GM03348 (cell line): ENCODE measurements at regions not wholly inside any gene's neighbourhood (a gene's known extent, or its start where the extent isn't known, plus 50 kb on each side); places are given as distances from the start of the nearest gene placed in this dataset.

ENCODE experiments used
- DNase-seq: peaks from one replicate; pipeline ENCODE4 v3.0.0; 2012; ENCODE audit warnings: low spot score

DNA sequence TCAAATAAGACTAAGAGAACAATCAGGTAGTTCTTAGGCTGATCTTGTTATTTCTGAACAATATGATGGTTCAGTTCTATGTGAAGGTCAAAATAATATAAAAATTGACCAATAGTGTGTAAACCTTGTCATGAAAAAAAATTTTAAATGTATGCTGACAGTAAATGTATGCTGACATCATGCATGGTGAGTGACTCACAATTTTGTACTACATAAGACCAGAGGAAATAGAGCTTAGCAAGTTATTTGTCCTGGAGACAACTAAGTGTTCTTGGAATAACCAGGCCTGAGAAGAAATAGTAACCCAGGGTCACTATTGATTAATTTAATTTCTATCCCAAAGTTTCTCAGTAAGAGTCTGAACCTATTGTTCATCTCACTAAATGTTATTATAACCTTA lies 182.2 kb upstream of the PCDH15 start:
- DNase-seq = no peak

DNA sequence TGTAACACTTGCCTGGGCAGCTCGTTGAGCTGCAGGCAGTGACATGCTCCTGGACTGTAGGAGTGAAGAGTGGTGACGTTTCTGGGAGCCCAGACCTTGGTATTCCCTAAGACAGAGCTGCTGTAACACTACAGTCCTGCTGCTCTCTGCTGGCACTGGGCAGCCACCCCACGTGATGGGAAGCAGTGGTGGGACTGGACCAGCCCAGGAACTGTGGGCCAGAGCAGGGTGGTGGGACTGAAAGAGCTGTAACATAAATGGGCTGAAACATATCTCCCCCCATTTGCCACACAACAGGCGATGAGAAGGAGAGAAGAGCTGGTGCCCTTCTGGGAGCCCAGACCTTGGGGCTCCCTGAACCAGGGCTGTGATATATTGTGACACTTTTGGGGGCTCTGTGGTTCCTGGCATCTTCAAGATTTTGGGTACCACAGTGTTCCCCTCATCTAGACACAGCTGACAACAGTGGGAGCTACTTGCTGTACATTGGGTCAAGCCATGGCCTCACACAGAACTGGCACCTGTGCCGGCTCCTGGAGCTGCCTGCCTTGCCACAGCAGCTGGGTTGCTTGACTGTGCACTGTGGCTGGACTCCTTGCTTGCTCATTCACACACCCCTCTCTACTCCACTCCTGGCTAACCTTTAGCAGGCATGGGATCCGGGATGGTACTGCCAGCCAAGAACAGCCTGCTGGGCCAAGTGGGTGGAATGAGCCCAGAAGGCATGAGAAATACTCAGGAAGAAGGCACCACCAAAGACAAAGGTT lies 161.3 kb upstream of the PCDH15 start:
- no peak for DNase-seq

DNA sequence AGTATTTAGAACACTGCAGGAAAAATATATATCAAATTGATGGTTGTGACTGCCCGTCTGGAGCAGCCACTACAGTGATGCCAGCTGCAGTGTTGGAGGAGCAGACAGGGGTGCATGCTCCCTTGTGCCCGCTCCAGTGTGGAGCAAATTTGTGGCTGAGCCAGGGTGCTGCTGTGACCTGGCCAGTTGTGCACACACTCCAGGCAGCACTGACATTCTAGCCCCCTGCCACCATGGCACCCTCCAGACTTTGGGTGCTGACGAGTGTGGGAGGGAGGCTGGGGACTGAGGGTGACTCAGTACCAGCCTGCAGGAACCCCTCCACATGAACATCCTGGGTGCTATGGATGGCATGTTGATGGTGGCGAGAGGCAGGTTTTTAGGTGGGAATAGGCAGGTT lies 160.0 kb upstream of the PCDH15 start:
- DNase-seq = no peak

DNA sequence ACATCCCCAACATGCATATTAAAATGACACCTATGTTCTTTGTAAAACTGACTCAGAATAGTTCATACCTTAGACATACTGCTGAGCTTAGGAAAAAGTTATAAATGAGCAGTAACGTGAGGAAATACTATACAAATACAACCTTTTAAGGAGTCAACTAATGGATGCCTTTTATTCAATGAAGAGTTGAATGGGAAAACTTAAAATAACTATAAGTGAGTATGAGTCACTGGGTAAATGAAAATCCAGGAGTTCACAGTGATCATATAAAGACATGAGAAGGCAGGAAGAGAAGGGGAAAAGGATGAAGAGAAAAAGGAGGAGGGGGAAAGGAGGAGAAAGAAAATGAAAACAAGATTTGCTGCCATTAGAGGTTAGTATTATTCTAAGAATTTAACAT lies 157.8 kb upstream of the PCDH15 start:
- no peak for DNase-seq

DNA sequence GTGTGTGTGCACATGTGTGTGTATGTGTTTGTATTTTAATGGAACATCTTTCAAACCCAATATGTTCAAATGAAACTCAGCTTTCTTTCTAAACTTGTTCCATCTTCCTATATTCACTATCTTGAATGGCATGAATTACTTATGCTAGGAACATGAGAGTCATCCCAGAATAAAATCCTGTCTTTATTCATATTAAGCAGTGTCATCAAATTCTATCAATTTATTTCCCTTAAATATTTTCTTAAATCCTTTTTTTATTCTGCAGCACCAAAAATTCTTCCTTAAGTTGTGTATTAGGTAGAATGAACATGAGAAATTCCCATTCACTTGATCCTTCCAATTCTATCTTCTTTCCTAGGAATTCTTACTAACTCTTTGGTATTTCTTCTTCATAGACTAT lies 146.6 kb upstream of the PCDH15 start:
- no peak for DNase-seq

DNA sequence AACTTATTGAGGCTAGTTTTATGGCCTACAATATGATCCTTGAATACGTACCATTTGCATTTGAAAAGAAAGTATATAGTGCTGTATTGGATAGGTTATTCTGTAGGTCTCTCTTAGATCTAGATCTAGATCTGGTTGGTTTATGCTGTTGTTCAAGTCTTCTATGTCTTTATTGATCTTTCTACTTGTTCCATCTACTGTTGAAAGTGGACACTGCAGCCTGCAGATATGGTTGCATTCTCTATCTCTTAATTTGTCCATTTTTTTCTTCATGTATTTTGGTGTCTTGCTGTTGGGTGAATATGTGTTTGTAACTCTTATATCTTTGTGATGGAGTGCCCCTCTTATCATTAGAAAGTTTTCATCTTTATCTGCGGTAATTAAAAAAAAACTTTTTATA lies 139.4 kb upstream of the PCDH15 start:
- no peak for DNase-seq

DNA sequence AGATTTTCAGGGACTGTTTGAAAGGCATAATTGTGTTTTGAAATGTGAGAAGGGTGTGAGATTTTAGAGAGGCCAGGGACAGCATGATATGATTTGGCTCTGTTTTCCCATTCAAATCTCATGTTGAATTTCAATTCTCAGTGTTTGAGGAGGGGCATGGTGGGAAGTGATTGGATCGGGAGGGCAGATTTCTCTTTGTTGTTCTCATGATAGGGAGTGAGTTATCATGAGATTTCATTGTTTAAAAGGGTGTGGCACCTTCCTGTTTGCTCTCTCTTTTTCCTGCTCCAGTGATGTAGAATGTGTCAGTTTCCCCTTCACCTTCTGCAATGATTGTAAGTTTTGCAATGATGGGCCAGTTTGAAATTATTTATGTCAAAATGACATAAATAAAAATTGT lies 113.0 kb upstream of the PCDH15 start:
- no peak for DNase-seq

DNA sequence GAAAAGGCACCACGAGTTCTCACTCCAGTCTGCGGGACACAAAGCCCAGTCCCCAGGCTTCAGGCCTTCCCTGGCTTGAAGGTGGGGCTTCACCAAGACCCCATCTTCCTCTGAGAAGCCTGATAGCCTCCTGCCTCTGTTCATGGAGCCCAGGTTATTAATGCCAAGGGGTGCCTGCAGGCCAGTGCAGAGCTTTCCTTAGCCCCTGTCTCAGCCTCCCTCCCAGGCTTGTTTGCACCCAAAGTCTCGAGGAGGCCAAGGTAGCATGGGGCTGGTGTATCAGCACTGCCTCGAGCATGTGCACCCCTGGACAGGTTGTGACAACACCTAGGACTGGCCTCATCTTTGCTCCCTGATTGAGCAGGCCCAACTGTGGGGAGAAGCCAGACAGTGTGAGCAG lies 108.1 kb upstream of the PCDH15 start:
- no peak for DNase-seq

DNA sequence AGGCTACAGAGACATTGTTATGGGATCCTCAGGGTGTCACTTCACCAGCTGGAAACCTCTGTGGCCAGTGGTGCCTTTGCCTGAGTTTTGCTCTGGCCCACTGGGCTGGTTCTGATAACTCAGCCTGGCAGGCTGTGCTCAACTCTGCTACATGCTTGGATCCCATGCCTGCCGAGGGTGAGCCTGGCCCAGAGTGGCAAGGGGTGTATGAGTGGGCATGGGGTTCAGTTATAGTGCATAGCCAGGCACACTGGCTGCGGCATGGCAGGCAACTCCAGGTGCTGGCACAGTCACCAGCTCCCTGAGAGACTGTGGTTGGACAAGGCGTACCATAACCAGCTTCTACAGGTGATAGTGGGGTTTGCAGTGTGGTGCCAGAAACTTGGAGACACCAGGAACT lies 107.0 kb upstream of the PCDH15 start:
- no peak for DNase-seq

DNA sequence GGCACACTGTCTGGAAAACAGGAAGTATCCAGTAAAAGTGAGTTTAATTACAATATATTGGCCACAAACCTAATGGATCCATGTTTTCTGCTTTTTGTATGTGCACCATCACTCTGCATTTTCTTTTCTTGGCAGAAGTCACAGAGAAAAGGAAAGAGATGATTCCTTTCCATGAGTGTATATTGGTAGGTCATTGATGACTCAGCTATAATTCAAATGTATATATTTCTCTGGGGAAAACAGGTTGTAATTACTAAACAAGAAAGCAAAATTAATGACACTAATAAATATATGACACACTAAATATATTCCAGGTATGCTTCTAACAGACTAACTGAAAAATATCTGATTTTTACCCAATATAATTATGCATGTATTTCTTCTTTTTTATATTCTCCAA lies 105.9 kb upstream of the PCDH15 start:
- no peak for DNase-seq

DNA sequence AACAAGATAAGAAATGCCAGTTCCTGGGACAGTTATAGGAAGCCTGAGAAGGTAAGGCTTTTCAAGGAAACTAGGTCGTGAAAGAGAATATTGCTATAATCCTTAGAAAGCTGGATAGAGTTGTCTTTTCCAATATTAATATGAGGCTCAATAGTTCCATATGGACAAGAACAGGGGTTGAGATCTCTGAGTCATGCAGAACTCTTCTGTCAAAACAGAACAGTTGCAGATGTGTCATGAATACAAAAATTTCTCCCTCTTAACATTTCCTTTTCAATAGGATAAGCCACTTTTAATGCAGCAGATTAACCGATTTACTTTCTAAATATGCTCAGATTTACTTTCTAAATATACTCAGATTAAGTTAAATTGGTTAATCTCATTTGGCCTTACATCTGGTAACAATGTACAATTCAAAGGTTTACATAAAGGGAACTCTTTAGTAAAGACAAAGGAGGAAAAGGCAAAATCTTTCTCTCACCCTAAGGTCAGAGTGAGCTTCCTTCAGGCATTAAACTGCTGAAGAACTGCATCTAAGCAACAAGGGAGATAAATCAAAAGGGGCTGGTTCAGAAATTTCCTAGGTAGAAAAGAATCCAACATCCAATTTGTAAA lies 104.7 kb upstream of the PCDH15 start:
- DNase-seq = no peak

DNA sequence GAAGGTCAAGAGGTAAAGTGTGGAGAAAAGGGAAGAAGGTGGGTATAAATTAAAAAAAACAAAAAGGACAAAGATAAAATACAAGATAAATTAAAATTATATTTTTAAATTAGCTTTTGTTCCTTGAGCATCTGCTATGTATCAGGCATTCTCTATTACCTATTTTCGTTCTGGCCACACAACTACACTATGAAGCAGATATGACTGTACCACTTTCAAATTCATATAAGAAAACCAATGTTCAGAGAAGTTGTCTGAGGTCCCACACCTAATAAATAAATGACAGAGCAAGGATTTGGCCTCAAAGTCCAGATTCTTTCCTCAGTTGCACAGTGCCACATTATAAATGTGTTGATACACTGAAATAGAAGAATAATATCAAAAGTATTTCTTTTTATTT lies 103.8 kb upstream of the PCDH15 start:
- no peak for DNase-seq

DNA sequence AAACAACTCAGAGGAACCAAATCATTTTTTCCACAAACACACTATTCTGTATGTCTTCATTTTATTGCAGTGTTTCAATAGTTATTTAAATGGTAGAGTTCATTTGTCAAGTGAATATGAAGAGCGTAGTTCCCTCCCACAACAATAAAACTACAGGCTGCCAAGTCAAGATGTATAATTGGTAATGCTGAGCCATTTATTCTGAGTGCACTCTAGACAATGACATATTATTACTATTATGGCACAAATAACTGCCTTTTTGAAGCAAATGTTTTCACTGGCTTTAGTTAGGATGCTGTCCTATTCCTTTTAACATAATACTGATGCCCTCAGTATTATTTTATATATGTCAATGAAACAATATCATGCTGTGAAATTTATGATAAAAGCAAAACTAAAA lies 102.7 kb upstream of the PCDH15 start:
- no peak for DNase-seq

DNA sequence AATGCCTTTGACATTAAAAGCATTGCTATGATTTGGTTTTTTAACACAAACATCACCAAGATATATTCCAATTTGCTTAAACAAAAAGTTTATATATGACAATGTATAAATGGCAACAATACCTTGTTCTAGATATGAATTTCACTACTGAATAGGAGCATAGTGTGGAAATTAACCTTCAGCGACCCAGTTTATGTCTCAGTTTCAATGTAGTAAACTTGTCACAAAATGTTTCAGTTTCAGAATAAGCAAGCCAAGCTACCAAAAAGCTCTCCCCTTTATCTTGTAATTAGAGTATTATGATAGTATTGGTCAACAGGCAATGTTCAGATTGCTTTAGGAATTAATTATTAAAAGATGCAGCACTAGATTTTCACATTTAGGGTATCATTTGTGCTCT lies 99.6 kb upstream of the PCDH15 start:
- no peak for DNase-seq

DNA sequence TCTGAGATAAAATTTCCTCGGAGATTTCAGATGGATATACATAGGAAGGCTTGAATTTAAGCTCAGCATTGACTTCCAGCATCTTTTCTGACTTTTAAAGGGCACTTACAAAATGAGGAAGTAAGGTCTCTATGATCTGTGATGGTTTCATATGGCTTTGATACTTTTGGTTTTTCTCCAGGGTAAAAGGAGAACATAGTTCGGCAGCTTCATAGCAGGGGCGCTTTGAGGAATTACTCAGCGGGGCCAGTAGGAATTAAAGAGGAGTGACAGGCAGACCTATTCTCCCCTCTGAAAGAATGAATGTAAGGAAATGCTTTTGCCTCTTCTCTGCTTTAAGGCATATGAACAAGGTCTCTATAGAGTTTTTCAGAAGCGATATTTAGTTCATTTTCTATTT lies 80.0 kb upstream of the PCDH15 start:
- DNase-seq = no peak

DNA sequence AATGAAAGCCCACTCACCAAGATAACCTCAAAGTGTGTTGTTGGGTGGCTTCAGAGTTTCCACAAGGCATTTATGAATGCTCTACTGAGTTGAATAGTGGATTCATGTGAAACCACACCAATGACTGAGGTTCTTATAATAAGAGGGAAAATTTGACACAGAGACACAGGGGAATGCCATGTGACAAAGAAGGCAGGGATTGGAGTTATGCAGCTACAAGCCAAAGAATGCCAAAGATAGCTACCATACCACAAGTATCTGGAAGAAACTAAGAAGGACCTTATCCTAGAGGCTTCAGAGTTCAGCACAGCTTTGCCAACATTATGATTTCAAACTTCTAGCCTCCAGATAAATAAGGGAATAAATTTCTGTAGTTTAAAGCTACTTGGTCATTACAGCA lies 68.0 kb upstream of the PCDH15 start:
- DNase-seq = no peak

DNA sequence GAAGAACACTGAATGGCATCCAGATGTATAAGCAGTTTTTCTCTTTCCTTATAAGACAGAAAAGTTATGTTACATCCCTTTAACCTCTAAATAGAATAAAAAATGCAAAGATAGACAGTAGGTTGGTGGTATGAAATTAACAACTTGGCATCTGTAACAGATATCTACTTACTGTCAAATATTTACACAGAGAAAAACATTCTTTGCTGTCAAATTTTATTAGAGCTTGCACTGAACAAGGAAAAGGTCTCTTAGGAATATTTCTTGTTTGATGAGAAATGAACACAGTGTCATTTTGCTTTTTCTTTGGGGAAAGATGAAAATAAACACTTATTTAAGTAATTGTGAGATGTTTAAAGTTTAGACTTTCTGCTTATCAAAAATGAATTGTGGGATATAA lies 65.6 kb upstream of the PCDH15 start:
- DNase-seq = no peak

DNA sequence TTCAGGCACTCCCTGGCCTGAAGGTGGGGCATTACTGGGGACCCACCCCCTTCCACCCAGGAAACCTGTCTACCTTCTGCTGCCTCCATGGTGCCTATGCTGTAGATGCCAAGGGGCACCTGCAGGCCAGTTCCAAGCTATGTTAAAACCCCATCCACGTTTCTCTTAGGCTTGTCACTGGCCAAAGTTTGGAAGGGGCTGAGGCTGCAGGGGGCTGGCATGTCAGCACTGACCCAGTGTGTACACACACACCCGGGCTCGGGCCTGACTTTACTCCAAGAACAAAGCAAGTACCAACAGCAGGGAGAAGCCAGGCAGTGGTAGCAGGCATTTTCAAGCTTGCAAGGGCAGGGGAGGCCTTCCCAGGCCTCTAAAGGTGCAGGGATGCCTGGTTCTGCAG lies 53.8 kb upstream of the PCDH15 start:
- DNase-seq = no peak

DNA sequence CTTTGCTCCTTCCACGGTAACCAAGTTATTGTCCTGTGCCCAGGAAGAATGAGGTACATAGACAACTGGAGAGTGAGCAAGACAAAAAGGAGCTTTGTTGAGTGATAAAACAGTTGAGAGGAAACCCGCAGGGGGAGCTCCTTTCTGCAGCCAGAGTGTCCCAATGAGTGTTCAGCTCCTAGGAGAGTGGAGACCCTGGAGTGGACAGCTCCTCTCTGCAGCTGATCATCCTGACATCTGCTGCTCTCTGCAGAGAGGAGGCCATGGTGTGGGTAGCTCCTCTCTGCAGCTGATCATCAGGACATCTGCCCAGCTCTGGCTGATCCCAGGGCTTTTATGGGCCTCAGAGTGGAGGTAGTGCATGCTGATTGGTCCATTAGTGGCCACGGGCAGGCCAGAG lies 53.4 kb upstream of the PCDH15 start:
- no peak for DNase-seq

DNA sequence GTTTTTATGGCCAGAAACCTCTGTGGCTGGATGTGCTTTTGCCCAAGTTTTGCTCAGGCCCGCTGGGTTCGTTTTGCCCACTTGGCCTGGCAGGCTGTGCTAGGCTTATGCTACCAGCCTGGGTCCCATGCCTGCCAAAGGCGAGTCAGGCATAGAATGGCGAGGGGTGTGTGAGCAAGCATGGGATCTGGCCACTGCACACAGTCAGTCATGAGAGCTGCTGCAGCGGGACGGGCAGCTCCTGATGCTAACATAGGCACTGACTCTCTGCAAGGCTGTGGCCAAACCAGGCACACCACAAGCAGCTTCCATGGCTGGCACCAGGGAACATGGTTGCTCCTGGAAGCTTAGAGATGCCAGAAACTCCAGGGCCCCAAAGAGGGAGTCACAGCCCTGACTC lies 52.9 kb upstream of the PCDH15 start:
- no peak for DNase-seq
